Smooth muscle cell (in vitro differentiated cells): ENCODE measurements at regions not wholly inside any gene's neighbourhood (a gene's known extent, or its start where the extent isn't known, plus 50 kb on each side); places are given as distances from the start of the nearest gene placed in this dataset.

Experiments used
- DNase-seq: peaks from one replicate; lab custom pipeline; 2025; ENCODE audit not compliant: unreplicated experiment; lab: John Stamatoyannopoulos, UW
- H2AFZ ChIP-seq: fragments of 200-600 bp; sonication (generic); 2 replicates; pipeline ENCODE4 v1.6.0; 2016; ENCODE audit warnings: antibody characterized with exemption, low read depth, mild to moderate bottlenecking
- H3F3A ChIP-seq: fragments of 200-600 bp; sonication (generic); 2 replicates; pipeline ENCODE4 v1.6.0; 2017; ENCODE audit warnings: antibody characterized with exemption, low read depth
- H3K27ac ChIP-seq: fragments of 200-600 bp; sonication (generic); 2 replicates; pipeline ENCODE4 v1.5.1; 2016; ENCODE audit warnings: low read depth, mild to moderate bottlenecking
- H3K27me3 ChIP-seq: fragments of 200-600 bp; sonication (generic); 2 replicates; pipeline ENCODE4 v1.6.1; 2016; ENCODE audit warnings: low read depth, mild to moderate bottlenecking
- H3K36me3 ChIP-seq: fragments of 200-600 bp; sonication (generic); 2 replicates; pipeline ENCODE4 v1.5.1; 2016; ENCODE audit warnings: low read depth
- H3K4me1 ChIP-seq: fragments of 200-600 bp; sonication (generic); 2 replicates; pipeline ENCODE4 v1.5.1; 2016; ENCODE audit warnings: low read depth
- H3K4me2 ChIP-seq: fragments of 200-600 bp; sonication (generic); 2 replicates; pipeline ENCODE4 v1.6.0; 2016; ENCODE audit warnings: mild to moderate bottlenecking
- H3K4me3 ChIP-seq: fragments of 200-600 bp; sonication (generic); 2 replicates; pipeline ENCODE4 v1.5.1; 2016; ENCODE audit warnings: mild to moderate bottlenecking
- H3K79me2 ChIP-seq: fragments of 200-600 bp; sonication (generic); 2 replicates; pipeline ENCODE4 v1.6.0; 2016; ENCODE audit warnings: low read depth, mild to moderate bottlenecking
- H3K9ac ChIP-seq: fragments of 200-600 bp; sonication (generic); 2 replicates; pipeline ENCODE4 v1.6.0; 2016; ENCODE audit warnings: low read depth
- H3K9me3 ChIP-seq: fragments of 200-600 bp; sonication (generic); replicated peaks from 2 replicates; pipeline ENCODE4 v1.5.1; 2016; ENCODE audit warnings: low read depth
- H4K20me1 ChIP-seq: fragments of 200-600 bp; sonication (generic); 2 replicates; pipeline ENCODE4 v1.6.0; 2016; ENCODE audit warnings: low read depth
- WGBS: methylation state at CpG from one replicate; pipeline ENCODE4 v1.1.7; 2016; ENCODE audit warnings: low lambda C conversion rate; 5-methylcytosine and 5-hydroxymethylcytosine counted together
- TF ChIP-seq, protein P1 (sequence below): fragments of 200-600 bp; sonication (generic); IDR thresholded peaks from 2 replicates; pipeline ENCODE4 v1.5.1; 2017; ENCODE audit warnings: borderline replicate concordance, mild to moderate bottlenecking, antibody characterized with exemption; ENCODE audit not compliant: insufficient read depth, poor library complexity, severe bottlenecking

DNA sequence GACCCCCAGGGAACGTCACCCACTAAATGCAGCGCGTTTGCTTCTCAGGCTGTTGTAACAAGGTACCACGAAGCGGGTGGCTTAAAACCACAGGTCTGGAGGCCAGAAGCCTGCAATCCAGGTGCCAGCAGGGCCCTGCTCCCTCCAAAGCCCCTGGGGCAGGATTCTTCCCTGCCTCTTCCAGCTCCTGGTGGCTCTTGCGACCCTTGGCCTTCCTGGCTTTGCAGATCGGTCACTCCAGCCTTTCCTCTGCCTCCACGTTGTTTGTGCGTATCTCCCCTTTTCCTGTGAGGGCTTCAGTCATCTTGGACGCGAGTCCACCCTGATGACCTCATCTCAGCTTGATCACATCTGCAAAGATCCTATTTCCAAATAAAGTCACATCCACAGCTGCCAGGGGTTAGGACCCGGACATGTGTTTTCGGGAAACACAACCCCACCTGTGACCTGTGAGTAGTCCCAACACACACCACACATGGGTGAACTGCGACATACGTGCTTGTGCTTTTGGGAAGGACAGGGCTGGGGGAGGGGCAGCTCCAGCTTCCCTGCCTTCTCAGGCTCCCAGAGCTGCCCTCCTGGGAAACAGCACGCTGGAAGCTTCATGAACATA is 114.5 kb upstream of the NCOR2 start:
- Histone ChIP-seq H3K9ac (peak overlapping the region; percentile 68), H3K4me2 (peak overlapping the region; percentile 60), H2AFZ (peak overlapping the region; percentile 17), H3F3A (peaks cover 50% of the 10 kb centered on the region), H3K4me1 (peaks cover 34% of the 10 kb centered on the region), H3K9me3 (no peaks in the 10 kb centered on the region), H3K36me3 (no peaks in the 10 kb centered on the region), H4K20me1 (no peaks in the 10 kb centered on the region), H3K4me3 (no peak overlapping the region), H3K27ac (peak overlapping the region; percentile 92), H3K27me3 (no peaks in the 10 kb centered on the region), H3K79me2 (no peaks in the 10 kb centered on the region)
- DNase-seq: no peak
- WGBS: 32% methylated on average over 16 of the region's 16 CpGs
- TF ChIP-seq, protein P1, sequence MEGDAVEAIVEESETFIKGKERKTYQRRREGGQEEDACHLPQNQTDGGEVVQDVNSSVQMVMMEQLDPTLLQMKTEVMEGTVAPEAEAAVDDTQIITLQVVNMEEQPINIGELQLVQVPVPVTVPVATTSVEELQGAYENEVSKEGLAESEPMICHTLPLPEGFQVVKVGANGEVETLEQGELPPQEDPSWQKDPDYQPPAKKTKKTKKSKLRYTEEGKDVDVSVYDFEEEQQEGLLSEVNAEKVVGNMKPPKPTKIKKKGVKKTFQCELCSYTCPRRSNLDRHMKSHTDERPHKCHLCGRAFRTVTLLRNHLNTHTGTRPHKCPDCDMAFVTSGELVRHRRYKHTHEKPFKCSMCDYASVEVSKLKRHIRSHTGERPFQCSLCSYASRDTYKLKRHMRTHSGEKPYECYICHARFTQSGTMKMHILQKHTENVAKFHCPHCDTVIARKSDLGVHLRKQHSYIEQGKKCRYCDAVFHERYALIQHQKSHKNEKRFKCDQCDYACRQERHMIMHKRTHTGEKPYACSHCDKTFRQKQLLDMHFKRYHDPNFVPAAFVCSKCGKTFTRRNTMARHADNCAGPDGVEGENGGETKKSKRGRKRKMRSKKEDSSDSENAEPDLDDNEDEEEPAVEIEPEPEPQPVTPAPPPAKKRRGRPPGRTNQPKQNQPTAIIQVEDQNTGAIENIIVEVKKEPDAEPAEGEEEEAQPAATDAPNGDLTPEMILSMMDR: no peak

DNA sequence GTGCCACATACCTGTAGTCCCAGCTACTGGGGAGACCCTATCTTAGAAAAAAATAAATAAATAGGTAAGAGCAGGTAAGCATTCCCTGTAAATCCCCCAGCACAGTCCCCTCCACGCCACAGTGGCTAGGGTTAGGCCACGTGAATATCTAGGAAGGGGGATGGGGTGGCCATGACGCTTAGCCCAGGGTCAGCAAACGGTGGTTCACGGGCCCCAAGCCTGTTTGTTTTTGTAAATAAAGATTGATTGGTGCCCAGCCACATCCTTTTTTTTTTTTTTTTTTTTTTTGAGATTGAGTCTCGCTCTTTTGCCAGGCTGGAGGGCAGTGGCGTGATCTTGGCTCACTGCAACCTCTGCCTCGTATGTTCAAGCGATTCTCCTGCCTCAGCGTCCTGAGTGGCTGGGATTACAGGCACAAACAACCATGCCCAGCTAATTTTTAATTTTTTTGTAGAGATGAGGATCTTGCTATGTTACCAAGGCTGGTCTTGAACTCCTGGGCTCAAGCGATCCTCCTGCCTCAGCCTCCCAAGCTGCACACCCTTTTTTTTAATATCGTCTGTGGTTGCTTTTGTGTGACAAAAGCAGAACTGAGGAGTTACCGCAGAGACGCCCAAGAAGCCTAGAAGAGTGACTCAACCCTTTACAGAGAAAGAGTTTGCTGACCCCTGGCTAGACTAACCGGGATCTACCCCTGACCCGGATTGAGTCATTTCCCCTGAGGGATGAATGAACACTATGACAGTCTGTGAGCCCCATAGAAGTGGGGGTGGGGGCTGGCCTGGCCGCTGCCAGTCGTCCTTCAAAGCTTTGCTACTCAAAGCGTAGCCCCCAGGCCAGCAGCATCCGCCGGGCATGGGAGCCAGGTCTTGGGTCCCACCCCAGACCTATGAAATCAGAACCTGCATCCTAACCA is 113.7 kb upstream of the NCOR2 start:
- Histone ChIP-seq H3K27ac (peak overlapping the region; percentile 92), H3K4me3 (no peak overlapping the region), H3K4me2 (peak overlapping the region; percentile 60), H3K27me3 (no peaks in the 10 kb centered on the region), H2AFZ (peak overlapping the region; percentile 17), H3K4me1 (peaks cover 34% of the 10 kb centered on the region), H4K20me1 (no peaks in the 10 kb centered on the region), H3K36me3 (no peaks in the 10 kb centered on the region), H3K79me2 (no peaks in the 10 kb centered on the region), H3K9ac (peak overlapping the region; percentile 68), H3K9me3 (no peaks in the 10 kb centered on the region), H3F3A (peaks cover 43% of the 10 kb centered on the region)
- TF ChIP-seq, protein P1: peak; percentile 32
- WGBS: 45% methylated on average over 21 of the region's 21 CpGs
- DNase-seq: no peak

DNA sequence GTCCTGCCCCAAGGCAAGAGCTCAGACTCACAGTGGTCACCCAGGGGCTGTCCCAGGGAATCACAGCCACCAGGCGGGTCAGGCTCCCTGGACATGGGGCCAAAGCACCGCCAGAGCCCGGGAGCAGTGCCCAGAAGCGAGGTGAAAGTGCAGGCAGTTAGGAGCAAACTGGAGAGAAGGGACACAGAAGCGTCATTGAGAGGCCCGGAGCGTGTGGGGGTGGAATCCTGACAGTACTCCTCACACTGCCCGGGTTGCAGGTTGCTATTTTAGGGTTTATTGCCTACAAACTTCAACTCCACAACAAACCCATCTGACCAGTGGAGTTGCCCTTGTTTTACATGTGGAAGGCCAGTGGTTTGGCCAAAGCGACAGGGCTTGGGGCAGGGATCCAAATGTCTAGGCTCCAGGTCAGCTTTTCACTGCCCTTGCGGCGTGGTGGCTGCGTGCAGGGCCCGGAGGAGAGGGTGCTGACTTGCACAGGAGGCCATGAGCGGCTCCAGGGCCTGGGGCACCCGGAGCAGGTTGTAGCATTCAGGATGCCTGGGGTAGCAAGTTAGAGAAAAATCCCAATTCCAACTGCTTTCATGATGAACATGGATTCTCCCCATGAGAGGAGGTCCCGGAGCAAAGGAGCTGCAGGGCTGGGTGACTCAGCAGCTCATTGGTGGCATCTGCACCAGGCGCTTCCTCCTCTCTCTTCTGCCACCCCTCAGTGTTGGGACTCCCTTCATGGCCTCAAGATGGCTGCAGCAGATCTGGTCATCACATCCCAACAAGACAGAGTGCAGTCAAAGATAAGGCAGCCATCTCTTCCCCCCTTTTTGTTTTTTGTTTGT is 112.3 kb upstream of the NCOR2 start:
- no peak overlapping the region for H3K9ac ChIP-seq
- H3K4me1 ChIP-seq: peaks cover 27% of the 10 kb centered on the region
- DNase-seq: no peak
- peaks cover 33% of the 10 kb centered on the region for H3F3A ChIP-seq
- TF ChIP-seq, protein P1: no peak
- peak overlapping the region; percentile 35 for H3K4me2 ChIP-seq
- H3K27ac ChIP-seq: peak overlapping the region; percentile 92
- H4K20me1 ChIP-seq: no peaks in the 10 kb centered on the region
- no peak overlapping the region for H2AFZ ChIP-seq
- H3K4me3 ChIP-seq: no peak overlapping the region
- no peaks in the 10 kb centered on the region for H3K36me3 ChIP-seq
- WGBS: 55% methylated on average over 17 of the region's 17 CpGs
- H3K27me3 ChIP-seq: no peaks in the 10 kb centered on the region
- no peaks in the 10 kb centered on the region for H3K9me3 ChIP-seq
- no peaks in the 10 kb centered on the region for H3K79me2 ChIP-seq
